Endothelial cell of umbilical vein (primary cell): ENCODE measurements at regions not wholly inside any gene's neighbourhood (a gene's known extent, or its start where the extent isn't known, plus 50 kb on each side); places are given as distances from the start of the nearest gene placed in this dataset.

ENCODE experiments used
- EZH2 ChIP-seq: IDR thresholded peaks from 2 replicates; pipeline ENCODE4 v1.6.1; 2012; ENCODE audit warnings: borderline replicate concordance, low read depth, mild to moderate bottlenecking, moderate library complexity, low read length, inconsistent platforms; ENCODE audit not compliant: severe bottlenecking
- MAX ChIP-seq: IDR thresholded peaks from 2 replicates; pipeline ENCODE4 v1.6.1; 2011; ENCODE audit not compliant: insufficient read depth, insufficient read length
- POLR2A ChIP-seq: IDR thresholded peaks from 2 replicates; pipeline ENCODE4 v1.6.1; 2012; ENCODE audit warnings: low read depth, mild to moderate bottlenecking, control low read depth, low read length
- TF ChIP-seq, protein P1 (sequence below), 2 donors: IDR thresholded peaks; 1 replicate in 1 of 2; 2 replicates in 1 of 2; pipeline ENCODE4 v1.5.1; 2011; ENCODE audit warnings: low read length in 2 of 2, mild to moderate bottlenecking in 2 of 2, moderate library complexity in 2 of 2, control low read depth in 1 of 2, inconsistent platforms in 1 of 2, low read depth in 1 of 2; ENCODE audit not compliant: insufficient read depth in 1 of 2; ENCODE audit errors: extremely low read depth in 1 of 2

DNA sequence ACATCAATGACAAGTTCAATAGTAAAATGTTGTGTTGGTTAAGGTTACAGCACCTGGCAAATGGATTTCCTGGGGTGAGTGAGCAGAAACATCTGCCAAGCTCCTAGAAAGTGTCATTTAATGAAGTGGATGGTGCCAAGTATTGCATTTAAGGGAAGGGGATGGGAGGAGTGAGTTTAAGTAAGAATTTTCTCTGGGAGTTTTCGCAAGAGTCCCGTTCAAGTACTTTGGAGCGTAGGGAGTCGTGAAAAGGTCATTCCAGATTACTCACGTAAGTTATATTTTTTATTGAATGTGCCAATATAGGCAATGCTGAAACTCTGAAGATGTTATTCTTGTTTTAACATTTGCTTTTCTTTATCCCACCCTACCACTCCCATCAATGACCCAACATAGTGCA, 117.4 kb upstream of the RAB3GAP2 start:
- TF ChIP-seq, protein P1, sequence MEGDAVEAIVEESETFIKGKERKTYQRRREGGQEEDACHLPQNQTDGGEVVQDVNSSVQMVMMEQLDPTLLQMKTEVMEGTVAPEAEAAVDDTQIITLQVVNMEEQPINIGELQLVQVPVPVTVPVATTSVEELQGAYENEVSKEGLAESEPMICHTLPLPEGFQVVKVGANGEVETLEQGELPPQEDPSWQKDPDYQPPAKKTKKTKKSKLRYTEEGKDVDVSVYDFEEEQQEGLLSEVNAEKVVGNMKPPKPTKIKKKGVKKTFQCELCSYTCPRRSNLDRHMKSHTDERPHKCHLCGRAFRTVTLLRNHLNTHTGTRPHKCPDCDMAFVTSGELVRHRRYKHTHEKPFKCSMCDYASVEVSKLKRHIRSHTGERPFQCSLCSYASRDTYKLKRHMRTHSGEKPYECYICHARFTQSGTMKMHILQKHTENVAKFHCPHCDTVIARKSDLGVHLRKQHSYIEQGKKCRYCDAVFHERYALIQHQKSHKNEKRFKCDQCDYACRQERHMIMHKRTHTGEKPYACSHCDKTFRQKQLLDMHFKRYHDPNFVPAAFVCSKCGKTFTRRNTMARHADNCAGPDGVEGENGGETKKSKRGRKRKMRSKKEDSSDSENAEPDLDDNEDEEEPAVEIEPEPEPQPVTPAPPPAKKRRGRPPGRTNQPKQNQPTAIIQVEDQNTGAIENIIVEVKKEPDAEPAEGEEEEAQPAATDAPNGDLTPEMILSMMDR (IDR thresholded peaks at IDR 0.05; ENCODE audit: extremely low read depth in 1 of 2, insufficient read depth in 1 of 2, low read depth in 1 of 2, low read length in 2 of 2), result no peak
- TF ChIP-seq MAX, result no peak
- no peak for TF ChIP-seq POLR2A
- no peak for TF ChIP-seq EZH2
